ENCODE measurements at regions not wholly inside any gene's neighbourhood (a gene's known extent, or its start where the extent isn't known, plus 50 kb on each side); places are given as distances from the start of the nearest gene placed in this dataset.
A peak's percentile ranks its signal among the peaks of the same experiment; 100 is the strongest.

DNA sequence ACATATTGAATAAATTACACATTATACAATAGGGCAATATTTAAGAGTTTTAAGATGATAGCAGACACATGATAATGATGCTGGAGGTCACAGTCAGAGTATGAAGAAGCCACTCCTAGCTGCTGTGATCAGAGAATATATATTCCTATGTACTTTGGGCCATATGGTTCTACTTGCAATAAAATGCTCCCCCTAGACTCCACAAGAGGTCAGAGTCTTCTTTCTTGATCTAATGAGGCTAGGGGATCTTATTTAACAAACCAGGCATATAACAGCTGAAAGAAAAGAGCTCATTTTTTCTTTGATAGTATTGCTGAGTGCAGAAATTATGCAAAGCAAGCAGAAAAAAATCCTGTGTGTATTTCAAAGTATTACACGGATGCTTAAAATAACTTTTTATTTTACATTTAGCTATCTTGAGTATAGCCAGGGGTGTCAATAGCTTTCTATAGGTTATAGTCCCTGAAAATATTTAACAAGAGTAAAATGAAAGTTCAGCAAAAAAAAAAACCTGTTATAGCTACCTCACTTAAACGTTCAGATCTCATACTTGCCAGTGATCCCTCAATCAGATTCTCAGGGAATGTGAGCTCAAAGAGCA is 748.7 kb upstream of the CHAC2 start:
- Histone ChIP-seq H3K9me3 (no peaks in the 10 kb centered on the region), H3K27ac (no peak overlapping the region), H3K4me3 (no peak overlapping the region), H3K36me3 (no peaks in the 10 kb centered on the region), H3K4me1 (peaks cover 0 to 7% (median 0%) of the 10 kb centered on the region in 9 donors), H3K27me3 (no peaks in the 10 kb centered on the region)
- TF ChIP-seq CTCF (IDR thresholded peaks at IDR 0.05): peak in 1 of 9 donors; percentile 20
- 44 to 56% methylated on average over 2 of the region's 2 CpGs for WGBS, 2 donors
- intact Hi-C loops (cut with DNase I): no loop called here
- no peak for ATAC-seq
- no peak for DNase-seq

DNA sequence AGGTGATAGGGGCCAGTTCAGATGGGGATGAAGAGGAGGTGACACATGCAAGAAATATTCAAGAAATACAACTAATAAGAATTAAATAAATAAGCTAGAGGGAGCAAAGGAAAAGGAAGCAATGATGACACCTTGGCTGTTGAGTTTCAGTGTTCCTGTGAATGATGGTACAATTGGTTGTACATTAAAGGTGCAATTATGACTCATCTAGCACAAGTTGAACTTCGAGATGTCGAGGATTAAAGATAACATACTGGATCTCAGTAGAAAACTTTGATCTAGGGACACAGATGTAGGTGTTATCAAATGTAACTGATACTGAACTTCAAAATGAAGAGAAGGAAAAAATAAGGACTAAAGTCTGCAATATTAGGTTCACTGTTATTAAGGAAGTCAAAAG is 760.6 kb upstream of the CHAC2 start:
- DNase-seq (no peak), ATAC-seq (no peak)
- Histone ChIP-seq H3K9me3 (no peaks in the 10 kb centered on the region), H3K27ac (no peak overlapping the region), H3K36me3 (no peaks in the 10 kb centered on the region), H3K27me3 (no peaks in the 10 kb centered on the region), H3K4me1 (no peaks in the 10 kb centered on the region), H3K4me3 (no peak overlapping the region)
- intact Hi-C loops (cut with DNase I): no loop called here
- WGBS, 2 donors: 74 to 78% methylated on average over 2 of the region's 2 CpGs
- TF ChIP-seq CTCF (IDR thresholded peaks at IDR 0.05): no peak

DNA sequence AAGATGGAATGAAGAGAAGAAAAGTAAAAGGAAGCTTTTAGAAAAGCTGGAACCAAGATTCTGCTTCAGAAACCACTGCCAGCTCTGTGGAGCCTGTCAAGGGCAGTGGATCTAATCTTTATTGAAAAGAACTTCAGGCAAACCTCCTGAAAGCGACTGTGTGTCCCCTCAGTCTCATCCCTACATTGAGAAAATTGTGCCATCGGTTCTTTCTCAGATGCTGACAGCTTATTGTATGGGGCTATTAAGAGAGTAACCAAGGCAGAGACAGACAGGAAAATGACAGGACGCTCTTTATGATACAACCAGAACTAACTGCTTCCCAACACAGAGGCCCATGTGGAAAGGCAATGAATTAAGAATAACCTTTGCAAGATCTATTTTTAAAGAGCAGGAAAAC is 763.2 kb upstream of the CHAC2 start:
- 77 to 85% methylated on average over 3 of the region's 3 CpGs for WGBS, 2 donors
- ATAC-seq: no peak
- intact Hi-C loops (cut with DNase I): no loop called here

GRCh38 chr2:52995424-52995823 is 772.2 kb upstream of the CHAC2 start:
- H3K4me3 ChIP-seq: no peak overlapping the region
- no peak overlapping the region for H3K27ac ChIP-seq
- intact Hi-C loops (cut with DNase I): no loop called here
- peaks cover 0 to 18% (median 5%) of the 10 kb centered on the region in 11 donors for H3K9me3 ChIP-seq
- WGBS, 2 donors: 64 to 71% methylated on average over 2 of the region's 2 CpGs
- no peaks in the 10 kb centered on the region for H3K36me3 ChIP-seq
- no peaks in the 10 kb centered on the region for H3K4me1 ChIP-seq
- H3K27me3 ChIP-seq: no peaks in the 10 kb centered on the region
- ATAC-seq (no peak), DNase-seq (no peak)
- no peak for TF ChIP-seq CTCF (IDR thresholded peaks at IDR 0.05)

More for the DNA sequence above, 763.2 kb upstream of the CHAC2 start:
- H3K4me3 ChIP-seq: no peak overlapping the region
- H3K27me3 ChIP-seq: no peaks in the 10 kb centered on the region
- H3K27ac ChIP-seq: no peak overlapping the region
- H3K36me3 ChIP-seq: no peaks in the 10 kb centered on the region
- no peak for TF ChIP-seq CTCF (IDR thresholded peaks at IDR 0.05)
- H3K9me3 ChIP-seq: no peaks in the 10 kb centered on the region
- H3K4me1 ChIP-seq: no peaks in the 10 kb centered on the region
- no peak for DNase-seq
